ENCODE measurements at regions not wholly inside any gene's neighbourhood (a gene's known extent, or its start where the extent isn't known, plus 50 kb on each side); places are given as distances from the start of the nearest gene placed in this dataset.

GRCh38 chr3:162302983-162303624 lies 806.5 kb downstream of the OTOL1 start:
- no peak for DNase-seq (ENCODE audit: low spot score)

DNA sequence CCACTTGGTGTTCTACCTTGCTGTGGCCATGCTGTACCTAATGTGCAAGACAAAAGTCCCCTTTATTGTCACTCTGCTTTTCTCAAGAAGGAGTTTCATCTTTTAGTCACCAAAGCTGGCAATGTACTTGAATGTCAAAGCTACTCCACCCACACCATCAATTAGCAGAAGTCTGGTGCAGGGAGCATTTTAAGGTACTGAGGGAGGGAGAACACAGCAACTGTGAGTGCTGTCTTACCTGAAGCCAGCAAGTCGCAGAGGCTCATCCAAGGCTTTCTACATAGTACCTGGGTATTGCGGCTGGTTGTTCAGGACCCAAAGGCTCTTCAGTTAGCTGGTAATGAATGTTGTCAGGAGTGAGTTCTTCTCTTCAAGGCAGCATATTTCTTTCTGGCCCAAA lies 820.4 kb downstream of the OTOL1 start:
- no peak for DNase-seq (ENCODE audit: low spot score)

DNA sequence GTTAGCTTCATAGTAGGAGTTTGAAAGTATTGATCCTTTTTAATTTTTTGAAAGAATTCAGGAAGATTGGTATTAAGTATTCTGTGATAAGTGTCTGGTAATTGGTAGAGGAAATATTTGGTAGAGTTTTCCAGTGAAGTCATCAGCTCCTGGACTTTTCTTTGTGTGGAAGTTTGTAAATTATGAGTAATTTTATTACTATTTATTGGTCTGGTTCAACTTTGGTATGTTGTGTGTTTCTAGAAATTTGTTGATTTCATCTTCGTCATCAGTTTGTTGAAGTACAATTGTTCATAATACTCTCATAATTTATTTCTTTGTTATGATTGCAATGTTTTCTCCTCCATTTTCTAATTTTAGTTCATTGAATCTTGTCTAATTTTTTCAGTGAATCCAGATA lies 832.0 kb downstream of the OTOL1 start:
- DNase-seq (ENCODE audit: low spot score): no peak

GRCh38 chr3:162329514-162329913 lies 832.9 kb downstream of the OTOL1 start:
- DNase-seq (ENCODE audit: low spot score): no peak

- no peak for DNase-seq (ENCODE audit: low spot score)
Observed at GRCh38 chr3:162332344-162332743, 835.7 kb downstream of the OTOL1 start.

DNA sequence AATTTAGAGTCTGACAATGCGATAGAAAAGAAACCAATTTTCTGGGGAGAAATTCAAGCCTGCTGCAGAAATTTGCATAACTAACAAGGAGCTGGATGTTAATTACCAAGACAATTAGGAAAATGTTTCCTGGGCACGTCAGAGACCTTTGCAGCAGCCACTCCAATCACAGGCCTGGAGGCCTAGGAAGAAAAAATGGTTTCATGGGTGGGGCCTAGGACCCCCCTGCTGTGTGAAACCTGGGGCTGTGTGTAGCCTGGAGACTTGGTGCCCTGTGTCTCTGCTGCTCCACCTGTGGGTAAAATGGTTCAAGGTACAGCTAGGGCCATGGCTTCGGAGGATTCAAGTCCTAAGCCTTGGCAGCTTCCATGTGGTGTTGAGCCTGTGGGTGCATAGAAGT lies 837.9 kb downstream of the OTOL1 start:
- DNase-seq (ENCODE audit: low spot score): no peak

DNA sequence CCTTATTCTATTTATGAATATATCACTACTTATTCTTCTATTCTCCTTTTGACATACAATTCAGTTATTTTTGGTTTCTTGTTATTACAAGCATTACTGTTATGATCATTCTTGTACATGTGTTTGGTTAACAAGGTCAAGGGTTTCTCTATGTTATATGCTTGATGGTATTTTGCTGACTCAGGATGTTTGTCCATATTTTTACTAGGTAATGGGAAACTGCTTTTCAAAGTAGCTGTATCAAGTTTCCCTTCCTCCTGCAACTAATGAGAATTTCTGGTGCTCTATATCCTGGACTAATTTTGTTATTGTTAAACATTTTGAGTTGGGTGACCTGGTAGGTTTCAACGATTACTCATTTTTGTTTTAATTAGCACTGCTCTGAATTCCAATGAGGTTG lies 841.0 kb downstream of the OTOL1 start:
- no peak for DNase-seq (ENCODE audit: low spot score)

- DNase-seq (ENCODE audit: low spot score): no peak
Observed at GRCh38 chr3:162338514-162338913, 841.9 kb downstream of the OTOL1 start.

GRCh38 chr3:162348912-162349311 lies 852.3 kb downstream of the OTOL1 start:
- no peak for DNase-seq (ENCODE audit: low spot score)

GRCh38 chr3:162353414-162353813 lies 856.8 kb downstream of the OTOL1 start:
- no peak for DNase-seq (ENCODE audit: low spot score)

DNA sequence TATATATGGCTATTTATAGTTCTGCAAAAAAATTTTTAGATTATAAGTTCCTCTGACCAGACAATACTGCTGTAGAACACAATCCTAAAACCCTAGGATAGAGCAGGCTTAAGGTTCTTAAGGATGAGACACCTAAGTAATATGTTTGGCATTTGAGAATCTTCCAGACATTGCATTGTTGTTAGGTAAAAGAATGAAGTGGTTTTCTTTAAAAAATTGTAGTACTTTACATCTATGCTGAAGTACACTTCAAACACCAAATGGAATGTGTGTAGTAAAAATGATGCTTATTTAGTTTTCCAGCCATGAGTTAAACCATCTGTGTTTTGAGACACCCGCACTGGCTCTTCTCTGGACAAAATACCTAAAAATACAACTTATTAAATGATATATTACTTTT lies 857.7 kb downstream of the OTOL1 start:
- no peak for DNase-seq (ENCODE audit: low spot score)

- no peak for DNase-seq (ENCODE audit: low spot score)
Observed at GRCh38 chr3:162365066-162365719, 868.6 kb downstream of the OTOL1 start.

DNA sequence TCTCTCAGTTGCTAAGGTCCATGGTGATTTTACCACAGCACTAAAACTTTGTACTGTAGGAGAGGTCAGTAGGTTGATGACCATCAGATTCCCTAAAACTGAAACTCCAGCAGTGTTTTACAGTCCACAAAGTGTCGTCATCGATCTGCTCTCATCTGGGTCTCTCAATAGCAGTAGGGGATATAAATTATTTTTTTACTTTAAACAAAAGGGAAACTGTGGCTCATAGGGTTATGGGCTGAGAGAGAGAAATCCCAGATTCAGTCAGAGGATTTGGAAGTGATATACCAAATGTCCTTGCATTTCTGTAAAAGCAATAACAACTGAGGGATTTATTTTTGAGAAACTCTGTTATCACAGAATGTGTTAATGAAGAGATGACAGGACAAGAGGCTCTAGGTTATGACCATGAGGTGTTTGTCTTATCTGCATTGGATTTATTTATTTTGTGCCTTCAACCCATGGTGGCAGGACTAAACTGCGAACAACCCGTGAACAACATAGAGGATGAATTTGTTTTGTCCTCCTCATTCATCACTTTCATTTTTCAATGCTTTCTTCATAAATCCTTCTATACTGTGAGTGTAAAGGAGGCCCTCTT lies 869.7 kb downstream of the OTOL1 start:
- no peak for DNase-seq (ENCODE audit: low spot score)

DNA sequence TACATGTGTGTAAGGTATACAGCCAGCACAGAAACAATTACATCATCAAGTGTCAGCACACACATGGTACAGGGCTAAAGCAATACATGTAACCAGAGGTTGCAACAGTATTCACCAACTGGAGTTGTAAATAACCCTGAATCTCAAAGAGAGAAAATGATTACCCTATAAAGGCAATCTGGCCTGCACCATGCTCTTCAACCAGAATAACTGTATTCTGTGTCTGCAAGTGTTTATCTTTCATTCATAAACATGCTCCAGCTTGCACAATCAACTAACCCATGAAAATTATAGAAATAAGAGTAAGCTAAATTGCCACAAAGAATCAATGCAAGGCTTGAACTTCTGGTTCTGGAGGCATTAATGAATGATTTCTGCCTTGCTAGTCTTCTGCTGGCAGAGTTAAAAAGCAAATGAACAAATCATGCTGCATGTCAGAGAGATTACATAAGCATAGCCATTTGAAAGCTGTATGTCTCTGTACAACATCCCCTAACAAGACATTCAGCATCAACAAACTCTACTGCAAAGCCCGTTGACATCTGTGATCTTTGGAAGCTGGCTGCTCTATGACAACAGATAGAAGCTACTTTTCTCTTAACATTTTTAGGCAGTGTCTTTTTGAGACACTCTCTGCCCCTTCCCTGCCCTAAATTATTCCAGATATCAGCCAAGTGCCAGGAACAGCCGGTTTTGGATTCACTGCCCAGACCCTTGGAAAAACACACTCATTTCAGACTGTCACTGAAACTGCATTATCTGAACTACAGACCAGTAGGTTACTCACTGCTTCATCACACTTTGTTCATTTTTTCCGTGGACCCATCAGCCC lies 871.0 kb downstream of the OTOL1 start:
- no peak for DNase-seq (ENCODE audit: low spot score)

GRCh38 chr3:162368417-162368816 lies 871.8 kb downstream of the OTOL1 start:
- DNase-seq (ENCODE audit: low spot score): no peak

DNA sequence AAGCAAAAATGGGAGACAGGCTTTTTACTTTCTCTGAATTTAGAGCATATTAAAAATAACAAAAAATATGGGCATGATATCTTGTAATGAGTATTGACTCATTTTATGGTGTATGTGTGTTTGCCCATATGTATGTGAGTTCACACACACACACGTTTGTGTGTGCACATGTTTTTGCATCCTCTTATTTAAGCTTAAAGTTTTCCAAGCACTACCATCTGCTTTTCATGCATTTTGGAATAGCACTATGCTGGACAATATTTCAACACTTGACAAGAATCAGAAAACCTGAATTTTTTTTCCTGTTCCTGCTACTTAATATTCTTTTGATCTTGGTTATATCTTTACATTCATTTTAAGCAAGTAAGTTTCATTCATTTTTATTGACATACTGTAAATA lies 872.7 kb downstream of the OTOL1 start:
- no peak for DNase-seq (ENCODE audit: low spot score)

- DNase-seq (ENCODE audit: low spot score): no peak
Observed at GRCh38 chr3:162370141-162370540, 873.5 kb downstream of the OTOL1 start.

DNA sequence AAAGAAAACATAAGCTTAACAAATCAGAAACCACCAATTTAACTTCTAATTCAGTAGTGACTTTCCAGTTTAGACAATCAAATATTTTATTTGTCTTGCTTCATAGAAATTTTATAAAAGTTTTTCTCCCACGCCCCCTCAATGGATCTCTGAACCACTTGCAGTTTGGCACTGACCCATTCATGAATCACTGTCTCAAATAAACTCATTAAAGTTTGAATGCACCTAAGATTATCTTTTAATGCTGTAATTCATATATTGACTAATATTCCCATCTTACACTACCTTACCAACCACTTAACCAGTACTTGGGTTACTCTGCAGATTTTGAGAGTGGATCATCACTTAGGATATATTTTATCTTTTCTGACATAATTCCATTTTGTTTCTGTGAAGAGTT lies 880.2 kb downstream of the OTOL1 start:
- DNase-seq (ENCODE audit: low spot score): no peak

GRCh38 chr3:162377608-162378007 lies 881.0 kb downstream of the OTOL1 start:
- DNase-seq (ENCODE audit: low spot score): no peak

- DNase-seq (ENCODE audit: low spot score): no peak
Observed at GRCh38 chr3:162385387-162385786, 888.8 kb downstream of the OTOL1 start.

GRCh38 chr3:162390891-162391290 lies 894.3 kb downstream of the OTOL1 start:
- DNase-seq (ENCODE audit: low spot score): no peak

- no peak for DNase-seq (ENCODE audit: low spot score)
Observed at GRCh38 chr3:162391301-162391700, 894.7 kb downstream of the OTOL1 start.
